Medulla oblongata (tissue), 1 donor: ENCODE measurements at regions not wholly inside any gene's neighbourhood (a gene's known extent, or its start where the extent isn't known, plus 50 kb on each side); places are given as distances from the start of the nearest gene placed in this dataset.
A peak's percentile ranks its signal among the peaks of the same experiment; 100 is the strongest.

Source experiments
- DNase-seq: peaks from one replicate; pipeline ENCODE4 v3.0.0-alpha.2; 2015; ENCODE audit errors: extremely low spot score

DNA sequence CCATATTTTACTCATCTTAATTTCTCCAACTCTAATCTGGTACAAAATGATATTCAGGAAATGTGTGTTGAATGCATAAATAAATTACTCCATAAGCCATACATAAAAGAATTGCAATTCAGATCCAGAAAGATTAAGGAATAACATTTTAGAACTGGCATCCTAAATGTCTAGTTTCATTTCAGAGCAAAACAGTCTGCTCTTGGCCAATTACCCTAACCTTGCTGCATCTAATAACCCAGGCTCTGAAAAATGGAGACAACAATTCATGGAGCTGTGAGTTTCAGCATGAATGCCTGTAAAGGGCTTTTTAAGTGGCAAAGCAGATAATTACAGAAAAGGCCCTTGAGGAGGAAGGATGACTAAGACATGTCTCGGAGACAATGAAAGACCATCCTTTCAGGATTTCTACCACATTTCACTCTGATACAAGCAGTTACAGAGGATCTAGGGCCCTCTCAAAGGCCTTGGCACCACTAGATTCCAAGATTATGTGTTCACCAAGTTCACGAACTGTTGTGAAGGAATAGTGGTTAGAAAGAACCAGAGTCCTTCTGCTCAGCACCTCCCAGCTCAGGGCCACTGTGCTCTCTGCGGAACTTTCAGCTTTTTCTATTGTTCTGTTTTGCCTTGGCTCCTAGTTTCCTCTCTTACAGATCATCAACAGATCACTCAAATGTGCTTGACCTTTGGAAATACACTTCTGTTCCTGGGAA lies 157.6 kb upstream of the BLID start:
- no peak for DNase-seq

DNA sequence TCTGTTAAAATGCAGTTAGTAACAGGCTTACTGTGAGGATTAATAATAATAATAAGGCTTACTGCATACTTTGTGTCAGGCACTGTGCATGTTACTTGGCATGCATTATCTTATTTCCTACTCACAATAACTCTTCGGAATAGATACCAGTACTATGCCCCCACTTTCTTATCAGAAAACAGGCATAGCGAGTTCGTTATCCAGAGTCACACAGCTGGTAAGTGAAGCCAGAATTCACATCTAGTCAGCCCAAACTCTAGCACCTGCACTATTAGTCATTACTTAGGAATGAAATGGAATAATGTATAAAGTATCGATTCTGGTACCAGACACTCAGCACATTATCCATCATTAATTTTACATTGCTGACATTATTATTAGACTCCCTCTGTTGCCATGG lies 155.7 kb upstream of the BLID start:
- no peak for DNase-seq

DNA sequence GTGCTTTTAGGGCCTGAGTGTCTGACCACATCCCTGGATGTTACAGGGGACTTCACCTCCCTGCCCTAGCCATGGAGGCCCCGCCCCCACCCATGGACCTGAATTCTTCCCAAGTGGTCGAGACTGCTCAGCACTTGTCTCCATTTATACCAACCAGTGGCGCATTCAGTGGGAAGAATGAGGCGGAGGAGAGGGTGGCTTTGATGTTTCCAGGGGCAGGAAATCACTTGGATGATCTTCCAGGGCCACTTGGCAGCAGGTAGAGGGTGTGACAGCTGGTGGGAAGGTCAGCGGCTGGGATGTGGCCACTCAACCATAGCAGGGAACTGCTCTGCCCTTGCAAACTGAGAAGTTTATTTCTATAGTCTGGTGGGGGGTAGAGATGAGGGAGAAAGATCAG lies 155.1 kb upstream of the BLID start:
- no peak for DNase-seq

DNA sequence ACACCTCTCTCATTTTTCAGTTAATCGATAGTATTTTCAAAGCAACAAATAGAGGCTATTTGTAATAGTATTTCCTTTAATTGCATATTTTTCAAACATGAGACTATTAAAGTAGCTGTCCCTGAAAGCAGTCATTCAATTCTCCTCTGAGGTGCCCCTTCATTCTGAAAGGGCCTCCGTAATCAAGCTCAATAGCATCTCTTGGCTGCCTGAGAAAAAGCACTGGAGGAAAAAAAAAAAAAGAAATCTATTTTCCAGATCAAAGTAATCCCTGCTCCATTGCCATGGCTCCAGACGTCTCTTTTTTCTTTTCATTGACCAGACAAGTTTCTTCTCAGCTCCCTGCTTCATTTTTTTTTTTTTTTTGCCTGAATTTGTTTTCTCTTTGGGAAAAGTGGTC lies 154.5 kb upstream of the BLID start:
- DNase-seq: no peak

DNA sequence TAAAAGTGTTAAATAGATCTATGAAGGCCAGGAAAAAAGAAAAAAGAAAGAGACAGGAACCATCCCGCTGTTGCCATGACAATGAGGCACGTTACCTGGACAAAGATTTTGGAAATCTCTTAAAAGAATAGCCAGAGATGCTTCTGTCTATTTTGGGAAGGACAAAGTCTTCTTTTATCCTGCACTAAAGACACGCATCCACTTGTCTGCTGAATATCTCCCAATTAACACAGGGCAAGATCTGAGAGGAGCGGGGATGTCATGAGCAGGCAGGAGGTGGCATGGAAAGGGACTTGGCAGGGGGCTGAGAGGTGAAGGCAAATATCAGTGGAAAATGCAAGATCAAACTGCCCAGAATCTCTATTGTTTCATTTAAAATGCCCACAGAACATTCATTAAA lies 153.8 kb upstream of the BLID start:
- DNase-seq: no peak

DNA sequence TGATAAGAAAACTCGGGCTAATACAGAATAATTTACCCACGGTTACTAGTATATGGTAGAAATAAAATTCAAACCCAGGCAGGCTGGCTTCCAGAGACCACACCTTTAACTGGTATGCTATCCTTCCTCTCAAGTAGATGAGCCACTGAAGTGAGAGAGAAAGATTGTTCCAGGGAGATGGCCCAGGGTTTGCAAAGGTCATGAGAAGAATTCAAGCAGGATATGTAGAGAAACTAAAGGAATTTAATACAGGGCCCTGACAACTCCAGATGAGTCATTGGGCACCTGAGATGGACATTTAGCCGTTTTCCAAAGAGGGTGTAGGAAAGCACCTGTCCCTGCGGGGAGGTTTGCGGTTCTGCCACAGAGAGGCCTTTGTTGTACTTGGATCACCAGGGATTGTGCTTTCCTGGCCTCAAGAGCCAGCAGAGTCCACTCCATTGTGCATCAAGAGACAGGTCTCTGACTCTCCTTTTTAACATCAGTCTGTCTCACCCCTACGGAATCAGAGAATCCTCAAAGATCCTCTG lies 152.7 kb upstream of the BLID start:
- no peak for DNase-seq

DNA sequence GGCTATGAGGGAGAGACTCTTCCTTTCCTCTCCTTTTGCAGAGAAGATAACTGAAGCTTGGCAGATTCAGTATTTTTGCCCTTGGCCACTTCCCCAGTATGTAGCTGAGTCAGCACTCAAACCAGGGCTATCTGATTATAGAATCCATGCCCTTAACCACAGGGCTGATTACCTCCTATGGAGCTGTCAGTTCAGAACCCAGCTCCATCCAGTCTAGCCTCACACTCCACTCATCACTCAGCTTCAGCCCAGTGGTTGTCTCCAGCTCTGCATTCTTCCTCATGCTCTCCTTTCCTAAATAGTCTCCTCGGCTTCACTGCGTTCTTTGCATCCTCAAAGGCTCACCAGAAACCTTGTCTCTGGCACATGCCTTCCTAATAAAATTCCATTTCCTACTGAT lies 151.6 kb upstream of the BLID start:
- DNase-seq: no peak

DNA sequence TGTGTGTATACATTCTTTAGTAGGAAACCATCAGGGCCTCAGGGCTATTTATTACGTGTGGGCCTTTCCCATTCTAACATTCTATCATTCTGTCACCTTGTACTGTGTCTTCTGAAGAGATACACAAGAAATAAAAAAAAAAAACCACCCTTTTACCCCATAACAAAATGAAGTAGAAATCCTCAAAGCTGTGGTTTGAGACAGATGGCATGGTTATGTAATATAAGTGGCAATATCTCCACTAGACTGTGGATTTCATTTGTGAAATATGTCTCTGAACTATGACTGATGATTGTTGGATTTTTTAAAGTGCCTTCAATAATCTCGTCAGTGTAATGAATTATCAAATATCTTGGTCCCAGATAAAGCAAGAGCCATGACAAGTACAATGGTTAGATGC lies 150.0 kb upstream of the BLID start:
- DNase-seq: no peak

DNA sequence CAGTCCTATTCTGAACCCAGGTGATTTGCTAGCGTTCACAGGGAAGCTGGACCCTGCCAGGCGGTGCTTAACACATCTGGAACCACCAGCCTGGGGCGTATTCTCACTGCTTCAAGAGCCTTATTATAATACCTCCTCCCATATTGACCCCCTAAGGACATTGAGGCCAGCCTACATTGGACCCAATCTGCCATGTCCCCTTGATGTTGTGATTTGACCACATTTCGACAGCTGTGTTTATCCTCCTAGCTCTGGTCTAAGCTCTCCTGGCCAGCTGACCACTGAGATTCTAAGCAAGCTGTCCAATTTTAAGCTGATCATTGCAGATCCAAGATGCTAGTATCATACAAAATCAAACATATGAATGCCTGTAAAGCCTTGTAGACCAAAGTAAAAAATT lies 148.1 kb upstream of the BLID start:
- DNase-seq: no peak

DNA sequence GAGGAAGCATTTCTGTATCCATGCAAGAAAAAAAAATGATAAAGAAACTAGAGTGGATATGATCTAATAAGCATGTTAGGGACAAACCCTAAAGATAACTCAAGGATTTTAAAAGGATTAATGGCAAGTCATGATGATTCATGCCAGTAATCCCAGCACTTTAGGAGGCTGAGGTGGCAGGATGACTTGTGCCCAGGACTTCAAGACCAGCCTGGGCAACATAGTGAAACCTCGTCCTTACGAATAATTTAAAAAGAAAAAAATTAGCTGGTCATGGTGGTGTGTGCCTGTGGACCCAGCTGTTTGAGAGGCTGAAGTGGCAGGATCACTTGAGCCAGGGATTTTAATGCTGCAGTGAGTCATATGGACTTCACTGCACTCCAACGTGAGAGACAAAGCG lies 145.5 kb upstream of the BLID start:
- DNase-seq: no peak

DNA sequence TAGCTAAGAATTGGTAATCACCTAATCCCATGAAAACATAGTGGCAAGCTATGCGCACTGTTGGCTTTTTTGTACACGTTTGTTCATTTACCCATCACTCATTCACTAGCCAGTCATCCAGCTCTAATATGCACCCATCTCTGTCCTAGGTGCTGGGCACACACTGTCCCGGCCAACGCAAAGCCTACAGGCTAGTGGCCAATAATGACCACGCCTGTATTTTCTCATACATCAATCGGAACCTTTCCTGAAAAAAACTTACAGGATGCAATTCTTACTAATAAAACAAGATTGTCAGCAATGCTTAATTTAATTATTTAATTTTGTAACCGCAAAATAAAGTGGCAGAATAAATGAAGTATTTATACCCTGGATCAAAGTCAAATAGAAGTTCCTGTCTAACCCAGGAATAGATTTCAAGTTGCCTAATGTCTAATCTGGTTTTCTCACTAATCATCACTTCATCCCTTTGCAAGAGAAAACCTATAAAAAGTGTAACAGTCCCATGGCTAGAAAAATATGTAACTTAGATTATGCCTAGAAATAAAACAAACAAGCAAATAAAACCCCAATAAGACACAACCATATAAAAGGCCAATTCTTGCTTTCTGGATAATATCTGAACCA lies 143.3 kb upstream of the BLID start:
- DNase-seq: no peak

DNA sequence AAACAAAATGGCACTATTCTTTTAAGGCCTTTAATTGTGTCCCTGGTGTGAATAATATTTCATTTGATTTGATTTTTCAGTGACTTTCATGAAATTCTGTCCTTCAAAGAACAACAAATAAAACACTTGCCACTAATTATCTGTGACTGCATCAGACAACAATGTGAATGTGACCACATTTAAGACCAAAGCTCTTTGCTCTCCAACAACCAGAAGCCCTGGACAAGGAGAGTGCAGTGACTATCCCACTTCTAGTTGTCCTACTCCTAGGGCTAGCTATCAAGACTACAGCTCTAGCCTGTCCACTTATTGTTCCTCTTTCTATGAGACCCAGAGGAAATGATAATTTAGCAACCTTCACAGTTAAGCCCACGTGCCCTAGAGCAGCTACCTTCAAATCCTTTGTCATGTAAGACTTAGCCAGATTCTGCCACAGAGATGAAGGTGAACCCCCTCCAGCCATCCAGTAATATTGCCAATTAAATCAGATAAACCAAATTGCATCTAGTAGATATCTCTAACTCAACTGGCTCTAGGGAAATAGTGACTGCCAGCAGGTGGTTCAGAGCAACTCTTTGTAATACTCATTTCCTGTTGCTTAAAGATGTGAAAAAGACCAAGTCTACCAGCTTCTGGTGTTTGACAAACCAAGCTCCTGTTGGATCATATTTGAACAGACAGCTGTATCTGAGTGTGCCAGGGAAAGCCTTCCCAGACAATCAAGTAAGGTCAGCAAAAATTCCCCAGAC lies 142.6 kb upstream of the BLID start:
- no peak for DNase-seq

DNA sequence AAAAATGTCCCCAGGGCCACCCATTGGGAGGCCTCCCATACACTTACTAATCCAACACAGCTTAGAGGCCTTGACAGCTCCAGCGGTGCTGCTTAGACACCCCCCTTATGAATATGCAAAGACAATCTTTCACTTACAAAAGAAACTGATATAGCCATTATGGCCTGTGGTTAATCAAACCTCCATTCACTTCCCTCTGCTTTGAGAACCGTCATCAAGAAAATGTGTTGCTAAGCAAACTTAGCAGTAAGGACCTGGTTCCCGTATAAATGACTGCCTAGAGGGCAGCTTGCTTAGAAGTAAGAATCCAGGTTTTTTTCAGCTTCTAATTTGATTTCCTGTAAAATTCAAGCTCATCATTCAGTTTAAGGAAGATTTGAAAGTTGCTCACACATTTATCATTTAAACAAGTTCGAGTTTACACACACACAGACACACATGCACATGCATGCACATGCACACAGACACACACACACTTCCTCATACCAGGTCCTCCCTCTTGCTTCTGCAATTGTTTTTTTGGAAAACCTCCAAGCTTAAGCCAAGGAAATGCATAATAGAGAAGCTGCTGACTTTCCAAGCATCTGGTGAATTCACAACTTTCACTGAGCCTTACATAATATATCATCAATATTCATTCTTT lies 137.7 kb upstream of the BLID start:
- DNase-seq: peak; percentile 75

DNA sequence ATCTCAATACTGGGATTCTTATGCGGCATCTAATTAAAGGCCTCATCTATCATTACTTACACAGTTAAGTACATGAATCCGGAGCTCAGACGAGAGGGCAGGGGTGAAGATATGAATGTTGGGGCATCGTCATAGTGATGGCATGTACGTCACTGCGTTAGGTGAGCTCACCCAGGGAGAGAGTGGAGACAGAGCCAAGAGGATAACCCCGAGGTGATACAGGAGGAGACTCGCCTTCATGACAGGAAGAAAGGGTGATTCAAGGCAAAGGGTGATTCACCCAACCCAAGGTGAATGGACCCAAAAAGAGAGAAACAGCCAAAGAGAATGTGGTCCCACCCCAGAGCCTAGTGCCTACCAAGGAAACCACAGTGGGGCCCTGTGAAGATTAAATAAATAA lies 132.9 kb upstream of the BLID start:
- DNase-seq: no peak

DNA sequence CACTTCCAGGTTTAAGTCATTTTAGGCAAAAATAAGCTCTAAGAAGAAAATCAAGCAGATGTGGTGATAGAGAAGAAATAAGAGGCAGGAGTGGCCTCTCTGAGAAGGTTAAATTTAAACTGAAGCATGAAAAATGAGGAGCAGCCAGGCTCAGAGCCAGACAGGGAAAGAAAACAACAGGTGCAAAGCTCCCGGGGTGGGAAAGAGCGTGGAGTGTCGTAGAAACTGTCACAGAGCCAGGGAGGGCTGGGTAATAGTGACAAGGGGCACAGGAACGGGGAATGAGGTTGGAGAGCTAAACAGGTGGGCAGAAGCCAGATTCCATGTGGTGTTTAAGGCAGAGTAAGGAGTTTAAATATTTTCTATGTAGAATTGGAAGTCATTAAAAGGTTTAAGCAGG lies 132.1 kb upstream of the BLID start:
- DNase-seq: no peak

DNA sequence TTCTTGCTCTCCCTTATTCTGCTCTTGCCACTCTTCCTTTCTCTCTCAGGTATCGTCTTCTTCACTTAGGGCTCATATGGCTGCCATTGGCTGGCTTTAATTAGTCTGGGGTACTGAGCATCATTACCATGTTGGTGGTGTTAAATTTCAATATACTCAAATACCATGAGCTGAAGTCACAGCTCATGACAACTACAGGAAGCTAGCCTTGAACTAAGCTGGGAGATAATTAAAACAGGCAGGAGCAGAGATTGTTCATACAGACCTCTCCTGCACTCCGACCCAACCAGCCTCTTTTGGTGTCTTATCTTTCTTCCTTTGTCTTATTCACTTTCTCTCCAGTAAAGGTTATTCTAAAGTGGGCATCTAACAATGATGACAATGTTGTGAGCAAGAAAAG lies 130.9 kb upstream of the BLID start:
- no peak for DNase-seq

DNA sequence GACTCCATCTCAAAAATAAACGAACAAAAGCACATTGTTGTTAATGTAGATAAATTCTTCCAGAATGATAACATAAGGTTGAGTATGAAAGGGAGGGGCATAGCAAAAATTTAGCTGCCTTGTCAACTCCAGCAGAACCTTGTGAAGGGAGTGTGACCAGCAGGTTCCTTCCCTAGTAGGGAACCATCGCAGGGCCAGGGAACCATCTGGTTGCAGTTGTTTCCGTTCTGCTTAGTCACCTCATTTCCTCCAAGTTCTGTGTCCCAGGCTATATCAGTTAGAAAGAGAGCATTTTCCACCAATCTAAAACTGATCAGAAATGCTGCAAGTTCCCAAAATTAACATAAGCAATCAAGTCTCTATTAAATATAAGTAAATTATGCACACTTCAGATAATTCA lies 126.7 kb upstream of the BLID start:
- DNase-seq: peak; percentile 50

DNA sequence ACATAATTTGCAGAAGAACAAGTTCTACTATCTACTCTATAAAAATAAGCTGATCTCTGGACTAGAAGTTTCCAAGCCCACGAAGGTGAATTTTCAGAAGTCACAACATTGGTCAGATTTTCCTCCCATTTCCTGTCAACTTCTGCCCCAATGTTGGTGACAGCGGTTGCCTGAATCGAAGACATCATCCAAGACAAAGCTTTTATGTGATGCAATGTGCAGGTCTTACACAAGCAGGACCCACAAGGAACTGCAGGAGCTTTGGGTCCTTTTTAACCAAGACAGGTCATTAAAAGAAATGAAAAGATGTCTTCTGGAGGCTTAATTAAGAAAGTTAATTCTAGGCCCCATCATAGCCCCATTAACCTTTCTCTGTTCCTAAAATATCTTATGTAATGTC lies 125.6 kb upstream of the BLID start:
- DNase-seq: no peak

DNA sequence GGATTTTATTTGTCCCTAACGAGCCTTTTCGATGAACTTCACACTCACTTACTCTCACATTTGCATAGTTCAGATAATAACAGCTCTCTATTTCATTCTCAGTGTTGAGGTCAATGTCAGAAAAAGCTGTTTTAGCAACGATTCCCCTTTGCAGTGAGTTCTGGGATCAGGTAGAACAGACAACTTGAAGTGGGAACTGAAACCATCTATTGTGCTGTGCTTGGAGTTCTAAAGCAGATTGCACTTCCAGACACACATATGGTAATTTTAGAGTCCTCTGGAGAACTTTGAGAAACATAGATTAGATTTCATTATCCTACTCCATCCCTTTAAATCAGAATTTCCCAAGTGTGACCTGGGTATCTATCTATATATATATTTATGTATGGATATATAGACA lies 124.6 kb upstream of the BLID start:
- DNase-seq: peak; percentile 51

DNA sequence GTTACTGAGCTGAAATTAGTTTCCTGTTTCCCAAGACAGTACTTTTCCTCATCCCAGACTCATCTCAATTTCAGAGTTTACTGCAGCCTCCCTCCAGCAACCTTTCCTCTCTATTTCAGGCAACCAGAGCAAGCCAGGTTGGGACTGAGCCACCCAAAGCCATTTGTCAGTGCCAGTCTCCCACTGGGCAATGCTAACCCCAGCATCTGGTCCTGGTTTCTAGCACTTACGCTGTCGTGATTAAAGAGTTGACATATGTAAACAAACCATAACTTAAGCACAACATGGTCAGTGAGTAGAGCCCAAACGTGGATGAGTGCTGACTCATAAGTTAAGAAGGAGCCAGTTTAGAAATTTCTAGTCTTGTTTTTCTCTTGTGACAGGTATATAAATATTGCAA lies 119.6 kb upstream of the BLID start:
- no peak for DNase-seq

DNA sequence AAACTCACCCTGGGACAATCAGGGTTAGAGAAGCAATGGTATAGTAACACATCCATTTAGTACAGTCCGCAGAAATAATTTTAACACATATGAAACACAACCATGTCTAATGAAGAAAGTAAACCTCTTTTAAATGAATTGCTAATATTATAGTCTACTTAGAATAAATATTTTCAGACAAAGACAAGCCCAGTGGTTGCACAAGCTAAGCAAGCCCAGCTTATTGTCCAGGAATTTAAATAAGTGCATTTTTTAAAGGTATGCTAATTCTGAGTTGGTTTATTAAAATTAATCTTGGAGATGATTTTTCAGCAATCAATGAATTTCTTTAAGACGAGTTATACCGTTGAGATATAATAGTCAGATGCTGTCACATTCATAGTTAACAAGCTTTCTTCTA lies 118.8 kb upstream of the BLID start:
- no peak for DNase-seq

DNA sequence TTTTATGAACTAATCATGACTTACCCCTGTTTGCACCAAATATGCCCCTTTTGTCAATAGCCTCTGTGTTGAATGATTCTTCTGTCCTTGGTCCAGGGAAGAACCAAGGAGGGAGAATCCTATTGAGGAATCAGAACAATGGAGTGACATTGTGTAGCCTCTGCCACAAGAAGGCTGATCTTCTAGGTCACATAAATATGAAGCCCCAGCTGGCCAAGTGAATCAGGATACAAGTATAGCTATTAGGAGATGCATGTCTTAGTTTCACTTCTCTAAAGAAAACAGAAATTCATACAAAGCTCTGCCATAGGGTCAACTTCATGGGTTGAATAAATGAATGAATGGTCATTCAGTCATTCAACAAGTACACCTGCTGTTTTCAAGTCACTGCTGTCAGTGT lies 118.2 kb upstream of the BLID start:
- DNase-seq: peak; percentile 69

DNA sequence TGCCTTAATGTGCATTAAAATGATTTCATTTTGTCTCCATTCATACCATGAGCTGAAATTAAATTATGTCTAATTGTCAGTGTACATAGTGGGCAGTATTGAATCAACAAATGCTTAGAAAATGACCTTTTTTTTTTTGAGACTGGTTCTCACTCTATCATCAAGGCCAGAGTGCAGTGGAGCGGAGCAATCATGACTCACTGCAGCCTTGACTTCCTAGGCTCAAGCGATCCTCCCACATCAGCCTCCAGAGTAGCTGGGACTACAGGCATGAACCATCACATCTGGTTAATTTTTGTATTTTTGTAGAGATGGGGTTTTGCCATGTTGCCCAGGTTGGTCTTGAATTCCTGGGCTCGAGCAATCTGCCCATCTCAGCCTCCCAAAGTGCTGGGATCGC lies 117.0 kb upstream of the BLID start:
- no peak for DNase-seq
